GM12878 (cell line): ENCODE measurements at regions not wholly inside any gene's neighbourhood (a gene's known extent, or its start where the extent isn't known, plus 50 kb on each side); places are given as distances from the start of the nearest gene placed in this dataset.

ENCODE experiments used
- BCL3 ChIP-seq: IDR thresholded peaks from 2 replicates; pipeline ENCODE4 v1.6.1; 2011; ENCODE audit warnings: borderline replicate concordance, low read depth, mild to moderate bottlenecking, moderate library complexity, low read length; ENCODE audit not compliant: insufficient read depth, poor library complexity, severe bottlenecking
- BMI1 ChIP-seq: fragments of 450-650 bp; IDR thresholded peaks from 2 replicates; pipeline ENCODE4 v1.6.1; 2016; ENCODE audit warnings: mild to moderate bottlenecking, moderate library complexity, borderline replicate concordance
- CBX3 ChIP-seq: fragments of 200-600 bp; sonication (generic); IDR thresholded peaks from 2 replicates; pipeline ENCODE4 v1.6.1; 2016; ENCODE audit warnings: low read depth, borderline replicate concordance
- CEBPB ChIP-seq, 2 experiments: fragments of 150-350 bp in 1 of 2; IDR thresholded peaks; 2 replicates each; pipeline ENCODE4 v1.6.1; 2012 to 2014; ENCODE audit warnings: low read depth in 2 of 2, low read length in 2 of 2, borderline replicate concordance in 1 of 2, inconsistent platforms in 1 of 2
- CREM ChIP-seq: IDR thresholded peaks from 2 replicates; pipeline ENCODE4 v1.6.1; 2014; ENCODE audit warnings: antibody characterized with exemption, low read depth
- EED ChIP-seq: sonication (generic); IDR thresholded peaks from 2 replicates; pipeline ENCODE4 v1.6.1; 2016; ENCODE audit warnings: antibody characterized with exemption, low read depth
- EZH2 ChIP-seq: IDR thresholded peaks from 2 replicates; pipeline ENCODE4 v1.6.1; 2012; ENCODE audit warnings: low read depth, mild to moderate bottlenecking, control low read depth, inconsistent platforms, low read length, borderline replicate concordance; ENCODE audit not compliant: control insufficient read depth
- FOXM1 ChIP-seq: IDR thresholded peaks from 2 replicates; pipeline ENCODE4 v1.6.1; 2012; ENCODE audit warnings: low read depth, mild to moderate bottlenecking, inconsistent platforms, low read length, moderate library complexity
- IRF4 ChIP-seq: IDR thresholded peaks from 2 replicates; pipeline ENCODE4 v1.6.1; 2011; ENCODE audit warnings: low read depth, low read length
- IRF5 ChIP-seq: fragments of 450-650 bp; IDR thresholded peaks from 2 replicates; pipeline ENCODE4 v1.6.1; 2017; ENCODE audit warnings: borderline replicate concordance
- MTA2 ChIP-seq: fragments of 450-650 bp; IDR thresholded peaks from 2 replicates; pipeline ENCODE4 v1.6.1; 2016; ENCODE audit warnings: low read depth, mild to moderate bottlenecking, moderate library complexity
- MXI1 ChIP-seq: fragments of 150-350 bp; IDR thresholded peaks from 2 replicates; pipeline ENCODE4 v1.6.1; 2011; ENCODE audit warnings: low read depth, mild to moderate bottlenecking, inconsistent platforms, low read length, improper control_type of control experiment
- NFIC ChIP-seq: IDR thresholded peaks from 2 replicates; pipeline ENCODE4 v1.6.1; 2012; ENCODE audit warnings: low read depth, mild to moderate bottlenecking, inconsistent platforms, low read length, moderate library complexity
- NFXL1 ChIP-seq: fragments of 450-650 bp; IDR thresholded peaks from 2 replicates; pipeline ENCODE4 v1.6.1; 2017; ENCODE audit warnings: antibody characterized with exemption, mild to moderate bottlenecking, borderline replicate concordance
- NFYB ChIP-seq: IDR thresholded peaks from 2 replicates; pipeline ENCODE4 v1.6.1; 2011; ENCODE audit warnings: low read depth, mild to moderate bottlenecking, low read length, improper control_type of control experiment, moderate library complexity; ENCODE audit not compliant: insufficient read depth
- NR2F1 ChIP-seq: fragments of 450-650 bp; conservative IDR thresholded peaks from 2 replicates; pipeline ENCODE4 v1.6.1; 2017; ENCODE audit warnings: mild to moderate bottlenecking
- POLR2AphosphoS2 ChIP-seq: IDR thresholded peaks from 2 replicates; pipeline ENCODE4 v1.6.1; 2011; ENCODE audit warnings: low read depth, mild to moderate bottlenecking, low read length, improper control_type of control experiment, moderate library complexity
- REST ChIP-seq: IDR thresholded peaks from 2 replicates; pipeline ENCODE4 v1.6.1; 2012; ENCODE audit warnings: mild to moderate bottlenecking, low read depth, low read length
- RUNX3 ChIP-seq: IDR thresholded peaks from 2 replicates; pipeline ENCODE4 v1.6.1; 2012; ENCODE audit warnings: low read length, inconsistent platforms
- SPI1 ChIP-seq: IDR thresholded peaks from 2 replicates; pipeline ENCODE4 v1.6.1; 2011; ENCODE audit warnings: low read depth, mild to moderate bottlenecking, low read length, moderate library complexity, borderline replicate concordance; ENCODE audit not compliant: insufficient read depth
- TAF1 ChIP-seq: IDR thresholded peaks from 2 replicates; pipeline ENCODE4 v1.6.1; 2011; ENCODE audit warnings: mild to moderate bottlenecking, low read depth, low read length, borderline replicate concordance
- TCF12 ChIP-seq: IDR thresholded peaks from 2 replicates; pipeline ENCODE4 v1.6.1; 2011; ENCODE audit warnings: low read depth, mild to moderate bottlenecking, low read length
- ZBTB33 ChIP-seq: fragments of 450-650 bp; IDR thresholded peaks from 2 replicates; pipeline ENCODE4 v1.6.1; 2017; ENCODE audit warnings: mild to moderate bottlenecking

GRCh38 chr4:83174844-83175414, 60.4 kb upstream of the PLAC8 start (continued):
- TF ChIP-seq NFYB (no peak), NR2F1 (0 out of 2 replicates have a peak, but pooled peaks have one; percentile 13), RUNX3 (peak; percentile 72; the same call in 1 of the 2 replicates), MTA2 (peak; percentile 94), BMI1 (peak; percentile 73), NFIC (peak; percentile 94), MXI1 (no peak), EED (peak; percentile 99), EZH2 (no peak), POLR2AphosphoS2 (no peak), SPI1 (peak; percentile 95), BCL3 (peak; percentile 58), CEBPB (IDR thresholded peaks at IDR 0.05; ENCODE audit: borderline replicate concordance in 1 of 2, low read depth in 2 of 2, low read length in 2 of 2) (no peak), TCF12 (0 out of 2 replicates have a peak, but pooled peaks have one; percentile 42), IRF5 (no peak), ZBTB33 (no peak), CBX3 (no peak), IRF4 (peak; percentile 95), REST (no peak), FOXM1 (peak; percentile 68; the same call in 1 of the 2 replicates), CREM (0 out of 2 replicates have a peak, but pooled peaks have one; percentile 65), NFXL1 (no peak), TAF1 (no peak)
